Smooth muscle cell (in vitro differentiated cells): ENCODE measurements at regions not wholly inside any gene's neighbourhood (a gene's known extent, or its start where the extent isn't known, plus 50 kb on each side); places are given as distances from the start of the nearest gene placed in this dataset.

Source experiments
- DNase-seq: peaks from one replicate; lab custom pipeline; 2025; ENCODE audit not compliant: unreplicated experiment; lab: John Stamatoyannopoulos, UW
- H2AFZ ChIP-seq: fragments of 200-600 bp; sonication (generic); 2 replicates; pipeline ENCODE4 v1.6.0; 2016; ENCODE audit warnings: antibody characterized with exemption, low read depth, mild to moderate bottlenecking
- H3F3A ChIP-seq: fragments of 200-600 bp; sonication (generic); 2 replicates; pipeline ENCODE4 v1.6.0; 2017; ENCODE audit warnings: antibody characterized with exemption, low read depth
- H3K27ac ChIP-seq: fragments of 200-600 bp; sonication (generic); 2 replicates; pipeline ENCODE4 v1.5.1; 2016; ENCODE audit warnings: low read depth, mild to moderate bottlenecking
- H3K27me3 ChIP-seq: fragments of 200-600 bp; sonication (generic); 2 replicates; pipeline ENCODE4 v1.6.1; 2016; ENCODE audit warnings: low read depth, mild to moderate bottlenecking
- H3K36me3 ChIP-seq: fragments of 200-600 bp; sonication (generic); 2 replicates; pipeline ENCODE4 v1.5.1; 2016; ENCODE audit warnings: low read depth
- H3K4me1 ChIP-seq: fragments of 200-600 bp; sonication (generic); 2 replicates; pipeline ENCODE4 v1.5.1; 2016; ENCODE audit warnings: low read depth
- H3K4me2 ChIP-seq: fragments of 200-600 bp; sonication (generic); 2 replicates; pipeline ENCODE4 v1.6.0; 2016; ENCODE audit warnings: mild to moderate bottlenecking
- H3K4me3 ChIP-seq: fragments of 200-600 bp; sonication (generic); 2 replicates; pipeline ENCODE4 v1.5.1; 2016; ENCODE audit warnings: mild to moderate bottlenecking
- H3K79me2 ChIP-seq: fragments of 200-600 bp; sonication (generic); 2 replicates; pipeline ENCODE4 v1.6.0; 2016; ENCODE audit warnings: low read depth, mild to moderate bottlenecking
- H3K9ac ChIP-seq: fragments of 200-600 bp; sonication (generic); 2 replicates; pipeline ENCODE4 v1.6.0; 2016; ENCODE audit warnings: low read depth
- H3K9me3 ChIP-seq: fragments of 200-600 bp; sonication (generic); replicated peaks from 2 replicates; pipeline ENCODE4 v1.5.1; 2016; ENCODE audit warnings: low read depth
- H4K20me1 ChIP-seq: fragments of 200-600 bp; sonication (generic); 2 replicates; pipeline ENCODE4 v1.6.0; 2016; ENCODE audit warnings: low read depth
- WGBS: methylation state at CpG from one replicate; pipeline ENCODE4 v1.1.7; 2016; ENCODE audit warnings: low lambda C conversion rate; 5-methylcytosine and 5-hydroxymethylcytosine counted together
- TF ChIP-seq, protein P1 (sequence below): fragments of 200-600 bp; sonication (generic); IDR thresholded peaks from 2 replicates; pipeline ENCODE4 v1.5.1; 2017; ENCODE audit warnings: borderline replicate concordance, mild to moderate bottlenecking, antibody characterized with exemption; ENCODE audit not compliant: insufficient read depth, poor library complexity, severe bottlenecking

- Histone ChIP-seq H3K36me3 (no peaks in the 10 kb centered on the region), H3F3A (no peaks in the 10 kb centered on the region), H3K4me3 (no peak overlapping the region), H4K20me1 (no peaks in the 10 kb centered on the region), H3K9ac (no peak overlapping the region), H3K27me3 (no peaks in the 10 kb centered on the region), H2AFZ (no peak overlapping the region), H3K9me3 (no peaks in the 10 kb centered on the region), H3K4me2 (no peak overlapping the region), H3K79me2 (no peaks in the 10 kb centered on the region), H3K27ac (no peak overlapping the region), H3K4me1 (no peaks in the 10 kb centered on the region)
- TF ChIP-seq, protein P1, sequence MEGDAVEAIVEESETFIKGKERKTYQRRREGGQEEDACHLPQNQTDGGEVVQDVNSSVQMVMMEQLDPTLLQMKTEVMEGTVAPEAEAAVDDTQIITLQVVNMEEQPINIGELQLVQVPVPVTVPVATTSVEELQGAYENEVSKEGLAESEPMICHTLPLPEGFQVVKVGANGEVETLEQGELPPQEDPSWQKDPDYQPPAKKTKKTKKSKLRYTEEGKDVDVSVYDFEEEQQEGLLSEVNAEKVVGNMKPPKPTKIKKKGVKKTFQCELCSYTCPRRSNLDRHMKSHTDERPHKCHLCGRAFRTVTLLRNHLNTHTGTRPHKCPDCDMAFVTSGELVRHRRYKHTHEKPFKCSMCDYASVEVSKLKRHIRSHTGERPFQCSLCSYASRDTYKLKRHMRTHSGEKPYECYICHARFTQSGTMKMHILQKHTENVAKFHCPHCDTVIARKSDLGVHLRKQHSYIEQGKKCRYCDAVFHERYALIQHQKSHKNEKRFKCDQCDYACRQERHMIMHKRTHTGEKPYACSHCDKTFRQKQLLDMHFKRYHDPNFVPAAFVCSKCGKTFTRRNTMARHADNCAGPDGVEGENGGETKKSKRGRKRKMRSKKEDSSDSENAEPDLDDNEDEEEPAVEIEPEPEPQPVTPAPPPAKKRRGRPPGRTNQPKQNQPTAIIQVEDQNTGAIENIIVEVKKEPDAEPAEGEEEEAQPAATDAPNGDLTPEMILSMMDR, result no peak
- no peak for DNase-seq
- WGBS, result 95% methylated on average over 4 of the region's 4 CpGs
Measured at GRCh38 chr7:84941936-84942335, 244.9 kb downstream of the SEMA3D start.

DNA sequence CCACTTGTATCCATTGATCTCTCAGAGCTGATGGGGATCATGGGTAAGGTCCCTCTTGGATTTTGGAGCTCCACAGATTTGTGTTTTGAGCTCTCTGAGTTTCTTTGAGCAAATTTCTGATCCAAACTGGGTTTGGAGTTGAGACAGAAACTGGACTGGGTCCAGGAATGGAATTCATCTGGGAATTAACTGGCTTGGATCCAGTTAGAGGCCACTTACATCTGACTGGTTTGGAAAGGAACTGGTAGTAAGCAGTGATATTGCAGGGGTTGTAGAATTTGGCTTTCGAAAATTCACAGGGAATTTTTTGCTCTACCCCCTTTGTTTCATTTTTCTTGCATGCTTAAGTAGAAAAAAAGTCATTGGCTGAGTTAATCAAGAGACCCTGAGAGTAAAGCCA, 245.6 kb downstream of the SEMA3D start:
- Histone ChIP-seq H3K4me3 (no peak overlapping the region), H3K9me3 (no peaks in the 10 kb centered on the region), H3K27me3 (no peaks in the 10 kb centered on the region), H3F3A (no peaks in the 10 kb centered on the region), H3K79me2 (no peaks in the 10 kb centered on the region), H3K4me1 (no peaks in the 10 kb centered on the region), H3K27ac (no peak overlapping the region), H3K36me3 (no peaks in the 10 kb centered on the region), H3K4me2 (no peak overlapping the region), H3K9ac (no peak overlapping the region), H2AFZ (no peak overlapping the region), H4K20me1 (no peaks in the 10 kb centered on the region)
- TF ChIP-seq, protein P1, result no peak
- DNase-seq, result no peak
- 91% methylated on average over 1 of the region's 1 CpG for whole genome bisulfite sequencing

GRCh38 chr7:84939888-84940287, 247.0 kb downstream of the SEMA3D start:
- TF ChIP-seq, protein P1, result no peak
- H2AFZ ChIP-seq, result no peak overlapping the region
- WGBS, result 94% methylated on average over 32 of the region's 32 CpGs
- no peaks in the 10 kb centered on the region for H4K20me1 ChIP-seq
- H3K36me3 ChIP-seq, result no peaks in the 10 kb centered on the region
- H3K9me3 ChIP-seq, result no peaks in the 10 kb centered on the region
- no peak for DNase-seq
- H3K27me3 ChIP-seq, result no peaks in the 10 kb centered on the region
- no peaks in the 10 kb centered on the region for H3F3A ChIP-seq
- H3K27ac ChIP-seq, result no peak overlapping the region
- H3K79me2 ChIP-seq, result no peaks in the 10 kb centered on the region
- H3K9ac ChIP-seq, result no peak overlapping the region
- no peak overlapping the region for H3K4me3 ChIP-seq
- H3K4me2 ChIP-seq, result no peak overlapping the region
- no peaks in the 10 kb centered on the region for H3K4me1 ChIP-seq

DNA sequence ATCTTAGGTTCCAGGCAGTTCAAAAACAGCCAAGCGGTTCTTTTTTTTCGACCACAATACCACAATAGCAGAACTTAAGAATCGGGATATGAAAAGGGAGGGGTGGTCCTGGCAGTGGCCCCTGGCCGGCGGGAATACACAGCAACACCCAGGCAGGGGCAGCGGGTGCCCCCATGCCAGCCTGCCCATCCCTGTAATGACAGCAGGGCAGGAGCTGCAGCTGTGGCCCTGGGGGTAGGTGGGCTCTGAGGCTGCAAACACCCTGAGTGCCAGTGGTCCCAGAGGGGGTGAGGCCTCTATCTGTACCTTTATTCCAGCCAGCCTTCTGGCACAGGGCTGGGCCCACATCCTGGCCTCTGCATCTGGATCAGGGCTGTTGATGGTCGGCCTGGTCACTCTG, 247.4 kb downstream of the SEMA3D start:
- DNase-seq, result no peak
- TF ChIP-seq, protein P1, result no peak

More for the DNA sequence above, 247.4 kb downstream of the SEMA3D start:
- H3K36me3 ChIP-seq, result no peaks in the 10 kb centered on the region
- H3K79me2 ChIP-seq, result no peaks in the 10 kb centered on the region
- whole genome bisulfite sequencing, result 96% methylated on average over 7 of the region's 7 CpGs
- no peaks in the 10 kb centered on the region for H3K4me1 ChIP-seq
- H3K4me3 ChIP-seq, result no peak overlapping the region
- no peaks in the 10 kb centered on the region for H3K27me3 ChIP-seq
- H3K27ac ChIP-seq, result no peak overlapping the region
- H4K20me1 ChIP-seq, result no peaks in the 10 kb centered on the region
- no peak overlapping the region for H3K9ac ChIP-seq
- H3F3A ChIP-seq, result no peaks in the 10 kb centered on the region
- H3K9me3 ChIP-seq, result no peaks in the 10 kb centered on the region
- H3K4me2 ChIP-seq, result no peak overlapping the region
- H2AFZ ChIP-seq, result no peak overlapping the region
